Brain microvascular endothelial cell (primary cell): ENCODE measurements at regions not wholly inside any gene's neighbourhood (a gene's known extent, or its start where the extent isn't known, plus 50 kb on each side); places are given as distances from the start of the nearest gene placed in this dataset.

Experiments
- DNase-seq: peaks from one replicate; pipeline ENCODE4 v3.0.0-alpha.2; 2020
- H3K27ac ChIP-seq: fragments of 250-450 bp; sonication (Bioruptor Pico); 2 replicates; pipeline ENCODE4 v1.5.1; 2020; ENCODE audit warnings: mild to moderate bottlenecking, moderate library complexity
- H3K27me3 ChIP-seq: fragments of 250-450 bp; sonication (Bioruptor Pico); replicated peaks from 2 replicates; pipeline ENCODE4 v1.5.1; 2020; ENCODE audit warnings: mild to moderate bottlenecking
- H3K36me3 ChIP-seq: fragments of 250-450 bp; sonication (Bioruptor Pico); replicated peaks from 2 replicates; pipeline ENCODE4 v1.5.1; 2020; ENCODE audit warnings: mild to moderate bottlenecking
- H3K4me3 ChIP-seq: 2 replicates; pipeline ENCODE4 v1.5.1; 2011; ENCODE audit warnings: low read depth, mild to moderate bottlenecking, control low read depth, low read length, moderate library complexity
- CTCF ChIP-seq: IDR thresholded peaks from 2 replicates; pipeline ENCODE4 v1.5.1; 2011; ENCODE audit warnings: low read depth, mild to moderate bottlenecking, moderate library complexity, low read length, control low read depth, inconsistent platforms; ENCODE audit errors: missing control alignments
- in situ Hi-C: cut with HindIII; loops from 2 replicates; pipeline ENCODE4 v1.10.0; 2017; ENCODE audit warnings: low sequenced_read_pairs, low pct_ligation_motif_present

GRCh38 chr4:24328711-24329110, 255.6 kb downstream of the DHX15 start:
- Histone ChIP-seq H3K27me3 (no peaks in the 10 kb centered on the region), H3K4me3 (no peak overlapping the region), H3K27ac (no peak overlapping the region), H3K36me3 (no peaks in the 10 kb centered on the region)
- TF ChIP-seq CTCF: no peak
- in situ Hi-C loops: no loop called here
- no peak for DNase-seq

DNA sequence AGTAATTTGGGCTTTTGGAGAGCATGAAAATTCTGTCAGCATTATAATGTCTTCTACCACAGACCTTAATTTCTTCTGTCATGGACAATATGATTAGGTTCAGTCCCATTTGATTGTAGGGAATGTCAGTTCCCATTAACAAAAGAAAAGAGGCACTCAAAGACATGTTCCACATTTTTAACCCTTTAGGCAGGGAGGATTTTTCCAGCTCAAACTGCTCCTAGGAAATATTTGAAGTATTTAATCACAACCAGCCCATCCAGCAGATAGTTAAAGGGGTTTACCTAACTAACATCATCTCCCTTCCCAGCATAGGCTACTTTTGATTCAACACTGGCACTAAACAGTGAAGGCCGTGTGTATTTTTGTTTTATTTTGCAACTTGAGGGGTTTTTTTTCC, 256.0 kb downstream of the DHX15 start:
- Histone ChIP-seq H3K27ac (no peak overlapping the region), H3K27me3 (no peaks in the 10 kb centered on the region), H3K4me3 (no peak overlapping the region), H3K36me3 (no peaks in the 10 kb centered on the region)
- no peak for TF ChIP-seq CTCF
- no peak for DNase-seq
- in situ Hi-C loops: no loop called here

DNA sequence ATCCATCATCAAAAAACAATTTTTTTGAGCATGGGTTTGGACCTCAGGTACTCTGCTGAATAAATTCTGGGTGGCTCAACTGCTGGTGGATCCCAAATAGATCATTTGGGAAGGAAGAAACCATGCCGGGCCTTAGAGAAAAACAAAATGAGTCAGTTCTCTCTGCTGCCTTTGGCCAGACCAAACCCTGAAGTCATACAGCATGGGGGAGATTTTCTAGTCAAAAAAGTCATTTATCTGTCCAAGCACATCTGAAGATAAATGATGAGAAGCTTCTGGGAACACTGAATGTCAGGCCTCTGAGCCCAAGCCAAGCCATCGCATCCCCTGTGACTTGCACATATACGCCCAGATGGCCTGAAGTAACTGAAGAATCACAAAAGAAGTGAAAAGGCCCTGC, 261.4 kb downstream of the DHX15 start:
- TF ChIP-seq CTCF: no peak
- no peak for DNase-seq
- H3K27ac ChIP-seq: no peak overlapping the region
- in situ Hi-C loops: no loop called here
- H3K4me3 ChIP-seq: no peak overlapping the region
- H3K36me3 ChIP-seq: no peaks in the 10 kb centered on the region
- no peaks in the 10 kb centered on the region for H3K27me3 ChIP-seq

- H3K27ac ChIP-seq: no peak overlapping the region
- H3K27me3 ChIP-seq: no peaks in the 10 kb centered on the region
- DNase-seq: no peak
- in situ Hi-C loops: no loop called here
- TF ChIP-seq CTCF: no peak
- H3K4me3 ChIP-seq: no peak overlapping the region
- no peaks in the 10 kb centered on the region for H3K36me3 ChIP-seq
These were observed 261.8 kb downstream of the DHX15 start for GRCh38 chr4:24322511-24322910.

- H3K4me3 ChIP-seq: no peak overlapping the region
- H3K27me3 ChIP-seq: no peaks in the 10 kb centered on the region
- in situ Hi-C loops: no loop called here
- DNase-seq: no peak
- H3K27ac ChIP-seq: no peak overlapping the region
- TF ChIP-seq CTCF: no peak
- no peaks in the 10 kb centered on the region for H3K36me3 ChIP-seq
These were observed 262.7 kb downstream of the DHX15 start for GRCh38 chr4:24321616-24322015.

GRCh38 chr4:24321131-24321530, 263.2 kb downstream of the DHX15 start:
- no peak for TF ChIP-seq CTCF
- H3K4me3 ChIP-seq: no peak overlapping the region
- no peak for DNase-seq
- in situ Hi-C loops: no loop called here
- H3K27ac ChIP-seq: no peak overlapping the region
- no peaks in the 10 kb centered on the region for H3K36me3 ChIP-seq
- H3K27me3 ChIP-seq: no peaks in the 10 kb centered on the region
